Stimulated activated CD4-positive, alpha-beta T cell treated with anti-CD3 and anti-CD28 coated beads, TNF-alpha, amount 100 ng/mL, for 4 hours (primary cell): ENCODE measurements at regions not wholly inside any gene's neighbourhood (a gene's known extent, or its start where the extent isn't known, plus 50 kb on each side); places are given as distances from the start of the nearest gene placed in this dataset.

Source experiments
- DNase-seq, 3 experiments: peaks; one replicate each; pipeline ENCODE4 v3.0.0-alpha.2; 2020; ENCODE audit warnings: low read depth in 3 of 3

GRCh38 chr13:34881494-34881893, 60.6 kb upstream of the NBEA start:
- DNase-seq: no peak

DNA sequence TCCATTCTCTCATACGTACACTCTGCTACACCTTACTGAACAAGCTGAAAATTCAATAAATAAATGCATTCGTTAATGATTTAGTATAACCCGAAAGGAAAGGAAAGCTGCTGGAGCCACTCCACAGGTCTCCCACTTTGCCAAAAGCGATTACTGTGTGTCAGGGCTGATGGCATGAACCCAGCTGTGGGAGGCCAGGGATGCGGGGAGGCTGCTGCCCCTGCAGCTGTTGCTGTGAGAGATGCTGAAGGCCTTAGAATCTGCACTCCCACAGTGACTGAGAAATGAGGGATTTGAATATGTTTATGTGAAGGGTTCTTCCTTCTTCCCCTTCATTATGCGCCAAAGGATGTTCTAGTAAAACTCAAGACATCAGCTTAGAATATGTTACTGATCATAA, 58.7 kb upstream of the NBEA start:
- DNase-seq: no peak

DNA sequence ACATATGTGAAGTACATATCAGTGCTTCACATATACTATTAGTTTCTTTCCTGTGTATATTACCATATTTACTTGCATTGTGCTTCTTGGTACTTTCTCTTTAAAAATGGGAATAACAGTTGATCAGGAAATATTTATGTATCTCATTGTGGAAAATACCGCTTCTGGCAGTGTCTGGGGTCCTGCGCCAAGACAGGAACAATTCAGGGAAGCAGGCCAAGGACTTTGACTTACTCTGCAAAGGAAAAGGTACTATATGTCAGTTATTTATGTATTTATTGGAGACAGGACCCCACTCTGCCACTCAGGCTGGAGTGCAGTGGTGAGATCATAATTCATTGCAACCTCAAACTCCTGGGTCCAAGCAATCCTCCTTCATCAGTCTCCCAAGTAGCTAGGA, 57.7 kb upstream of the NBEA start:
- no peak for DNase-seq

DNA sequence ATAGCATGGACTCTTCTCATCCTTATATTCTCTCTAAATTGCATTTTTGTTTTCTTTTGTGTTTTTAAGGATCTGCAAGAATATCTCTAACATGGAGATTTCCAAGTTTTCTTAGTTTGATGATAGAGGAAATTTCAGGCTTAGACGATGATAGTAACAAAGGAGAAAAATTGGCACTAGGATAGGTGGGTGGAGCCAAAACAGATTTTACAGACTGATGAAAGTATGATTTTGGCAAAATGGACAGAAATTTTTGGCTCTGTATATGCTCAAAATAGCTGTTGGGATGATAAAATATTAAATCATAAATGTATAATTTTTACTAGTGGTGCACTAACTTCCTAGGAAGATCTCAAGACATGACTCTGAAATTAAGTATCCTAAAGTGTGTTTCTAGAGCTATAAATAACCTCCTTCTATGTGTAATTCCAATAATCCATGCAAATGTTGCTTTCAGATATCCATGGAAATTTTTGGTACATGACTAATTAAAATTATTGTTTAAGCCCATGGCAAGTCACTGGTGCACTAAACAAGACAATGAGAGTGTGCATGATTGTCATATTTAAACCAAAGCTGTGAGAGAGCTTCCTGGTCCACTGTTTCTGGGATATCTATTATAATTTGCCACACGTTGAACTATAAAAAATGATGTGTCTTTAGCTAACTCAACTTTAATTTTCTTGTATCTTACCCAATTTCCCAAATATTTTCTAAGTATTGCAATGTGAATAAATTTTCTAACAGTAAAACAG, 55.8 kb upstream of the NBEA start:
- DNase-seq: no peak

- no peak for DNase-seq
Measured at GRCh38 chr13:34886987-34887386, 55.1 kb upstream of the NBEA start.
